Liver (tissue), 3 donors: ENCODE measurements at regions not wholly inside any gene's neighbourhood (a gene's known extent, or its start where the extent isn't known, plus 50 kb on each side); places are given as distances from the start of the nearest gene placed in this dataset.

Experiments
- CTCF ChIP-seq: fragments of 150-350 bp; IDR thresholded peaks from 2 replicates; pipeline ENCODE4 v1.5.1; 2017; ENCODE audit warnings: improper control_type of control experiment, low read depth, low read length; ENCODE audit not compliant: missing input control
- EGR1 ChIP-seq, 2 donors: IDR thresholded peaks; 2 replicates each; pipeline ENCODE4 v1.6.1; 2016 to 2018; ENCODE audit warnings: antibody characterized with exemption in 2 of 2, low read depth in 2 of 2
- FOXA2 ChIP-seq: IDR thresholded peaks from 2 replicates; pipeline ENCODE4 v1.6.1; 2016; ENCODE audit warnings: antibody characterized with exemption
- GABPA ChIP-seq, 2 donors: IDR thresholded peaks in 1 of 2; conservative IDR thresholded peaks in 1 of 2; 2 replicates each; pipeline ENCODE4 v1.6.1; 2016; ENCODE audit warnings: antibody characterized with exemption in 2 of 2, mild to moderate bottlenecking in 1 of 2, moderate library complexity in 1 of 2
- MAX ChIP-seq: IDR thresholded peaks from 2 replicates; pipeline ENCODE4 v1.6.1; 2016; ENCODE audit warnings: antibody characterized with exemption
- RAD21 ChIP-seq, 2 donors: IDR thresholded peaks; 2 replicates each; pipeline ENCODE4 v1.6.1; 2016; ENCODE audit warnings: antibody characterized with exemption in 2 of 2, mild to moderate bottlenecking in 2 of 2
- RXRA ChIP-seq, 2 donors: IDR thresholded peaks; 2 replicates each; pipeline ENCODE4 v1.6.1; 2017 to 2018; ENCODE audit warnings: antibody characterized with exemption in 2 of 2, mild to moderate bottlenecking in 1 of 2
- SP1 ChIP-seq: IDR thresholded peaks from 2 replicates; pipeline ENCODE4 v1.6.1; 2018; ENCODE audit warnings: antibody characterized with exemption, mild to moderate bottlenecking
- TAF1 ChIP-seq: conservative IDR thresholded peaks from 2 replicates; pipeline ENCODE4 v1.6.1; 2016; ENCODE audit warnings: antibody characterized with exemption, mild to moderate bottlenecking
- YY1 ChIP-seq: IDR thresholded peaks from 2 replicates; pipeline ENCODE4 v1.6.1; 2016; ENCODE audit warnings: antibody characterized with exemption, mild to moderate bottlenecking
- ZBTB33 ChIP-seq: IDR thresholded peaks from 2 replicates; pipeline ENCODE4 v1.6.1; 2016; ENCODE audit warnings: antibody characterized with exemption
- TF ChIP-seq, protein P1 (sequence below): IDR thresholded peaks from 2 replicates; pipeline ENCODE4 v1.6.1; 2016; ENCODE audit warnings: antibody characterized with exemption, mild to moderate bottlenecking
- TF ChIP-seq, protein P2 (sequence below): IDR thresholded peaks from 2 replicates; pipeline ENCODE4 v1.6.1; 2016; ENCODE audit warnings: antibody characterized with exemption
- donor health status: healthy.
- donor health status: healthy.

- TF ChIP-seq TAF1 (no peak), CTCF (no peak), EGR1 (IDR thresholded peaks at IDR 0.05; ENCODE audit: low read depth in 2 of 2) (no peak), MAX (no peak), YY1 (no peak), GABPA (IDR thresholded peaks at IDR 0.05 in 1 of 2, conservative IDR thresholded peaks at IDR 0.05 in 1 of 2) (no peak), RAD21 (IDR thresholded peaks at IDR 0.05) (no peak), SP1 (no peak), ZBTB33 (no peak), RXRA (IDR thresholded peaks at IDR 0.05) (no peak), FOXA2 (no peak)
- TF ChIP-seq, protein P1, sequence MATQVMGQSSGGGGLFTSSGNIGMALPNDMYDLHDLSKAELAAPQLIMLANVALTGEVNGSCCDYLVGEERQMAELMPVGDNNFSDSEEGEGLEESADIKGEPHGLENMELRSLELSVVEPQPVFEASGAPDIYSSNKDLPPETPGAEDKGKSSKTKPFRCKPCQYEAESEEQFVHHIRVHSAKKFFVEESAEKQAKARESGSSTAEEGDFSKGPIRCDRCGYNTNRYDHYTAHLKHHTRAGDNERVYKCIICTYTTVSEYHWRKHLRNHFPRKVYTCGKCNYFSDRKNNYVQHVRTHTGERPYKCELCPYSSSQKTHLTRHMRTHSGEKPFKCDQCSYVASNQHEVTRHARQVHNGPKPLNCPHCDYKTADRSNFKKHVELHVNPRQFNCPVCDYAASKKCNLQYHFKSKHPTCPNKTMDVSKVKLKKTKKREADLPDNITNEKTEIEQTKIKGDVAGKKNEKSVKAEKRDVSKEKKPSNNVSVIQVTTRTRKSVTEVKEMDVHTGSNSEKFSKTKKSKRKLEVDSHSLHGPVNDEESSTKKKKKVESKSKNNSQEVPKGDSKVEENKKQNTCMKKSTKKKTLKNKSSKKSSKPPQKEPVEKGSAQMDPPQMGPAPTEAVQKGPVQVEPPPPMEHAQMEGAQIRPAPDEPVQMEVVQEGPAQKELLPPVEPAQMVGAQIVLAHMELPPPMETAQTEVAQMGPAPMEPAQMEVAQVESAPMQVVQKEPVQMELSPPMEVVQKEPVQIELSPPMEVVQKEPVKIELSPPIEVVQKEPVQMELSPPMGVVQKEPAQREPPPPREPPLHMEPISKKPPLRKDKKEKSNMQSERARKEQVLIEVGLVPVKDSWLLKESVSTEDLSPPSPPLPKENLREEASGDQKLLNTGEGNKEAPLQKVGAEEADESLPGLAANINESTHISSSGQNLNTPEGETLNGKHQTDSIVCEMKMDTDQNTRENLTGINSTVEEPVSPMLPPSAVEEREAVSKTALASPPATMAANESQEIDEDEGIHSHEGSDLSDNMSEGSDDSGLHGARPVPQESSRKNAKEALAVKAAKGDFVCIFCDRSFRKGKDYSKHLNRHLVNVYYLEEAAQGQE = no peak
- TF ChIP-seq, protein P2, sequence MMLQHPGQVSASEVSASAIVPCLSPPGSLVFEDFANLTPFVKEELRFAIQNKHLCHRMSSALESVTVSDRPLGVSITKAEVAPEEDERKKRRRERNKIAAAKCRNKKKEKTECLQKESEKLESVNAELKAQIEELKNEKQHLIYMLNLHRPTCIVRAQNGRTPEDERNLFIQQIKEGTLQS = no peak
Observed at GRCh38 chr11:127218275-127218608, 217.7 kb upstream of the KIRREL3 start.
